WTC11 (cell line): ENCODE measurements at regions not wholly inside any gene's neighbourhood (a gene's known extent, or its start where the extent isn't known, plus 50 kb on each side); places are given as distances from the start of the nearest gene placed in this dataset.

Experiments used
- ATAC-seq: fragments of 200-7000 bp; cut with Tn5 transposase; 2 replicates; pipeline ENCODE4 v1.10.0; 2021; ENCODE audit warnings: mild to moderate bottlenecking, moderate library complexity
- CTCF ChIA-PET: fragments of 300-600 bp; sonication (Branson Sonifier 250); formaldehyde crosslinking; loops from one replicate; lab custom pipeline; 2021; ENCODE audit warnings: antibody characterized with exemption; lab: Charles Lee
- POLR2A ChIA-PET: fragments of 350-600 bp; sonication (Branson Sonifier 250); formaldehyde crosslinking; loops from one replicate; lab custom pipeline; 2021; ENCODE audit warnings: antibody characterized with exemption; lab: Charles Lee
- DNase-seq: peaks from one replicate; pipeline ENCODE4 v3.0.0; 2021; ENCODE audit warnings: low spot score
- H3K27ac Mint-ChIP-seq: 2 replicates; pipeline ENCODE4 v1.8.0; 2021; ENCODE audit warnings: mixed read lengths
- H3K27me3 Mint-ChIP-seq: 2 replicates; pipeline ENCODE4 v1.8.0; 2021; ENCODE audit warnings: low read depth, mild to moderate bottlenecking, moderate library complexity, mixed read lengths
- H3K36me3 Mint-ChIP-seq: 2 replicates; pipeline ENCODE4 v1.8.0; 2021; ENCODE audit warnings: mixed read lengths
- H3K4me1 Mint-ChIP-seq: 2 replicates; pipeline ENCODE4 v1.8.0; 2022; ENCODE audit warnings: mixed read lengths
- H3K4me3 Mint-ChIP-seq: 2 replicates; pipeline ENCODE4 v1.8.0; 2021; ENCODE audit warnings: mild to moderate bottlenecking, moderate library complexity, mixed read lengths
- H3K9me3 Mint-ChIP-seq: 2 replicates; pipeline ENCODE4 v1.8.0; 2021; ENCODE audit warnings: mixed read lengths
- AFF4 ChIP-seq: sonication (generic); formaldehyde crosslinking; IDR thresholded peaks from 2 replicates; pipeline ENCODE4 v1.8.1; 2023; ENCODE audit warnings: mild to moderate bottlenecking, missing genetic modification reagents, borderline replicate concordance
- CDX4 ChIP-seq: fragments of 250-450 bp; sonication (Bioruptor Pico); IDR thresholded peaks from 2 replicates; pipeline ENCODE4 v1.9.0; 2021; ENCODE audit warnings: moderate library complexity, mild to moderate bottlenecking, inconsistent platforms, borderline replicate concordance
- CTCF ChIP-seq: fragments of 200-600 bp; IDR thresholded peaks from 2 replicates; pipeline ENCODE4 v1.8.0; 2022; ENCODE audit warnings: antibody characterized with exemption
- E2F1 ChIP-seq: sonication (generic); formaldehyde crosslinking; IDR thresholded peaks from 2 replicates; pipeline ENCODE4 v1.8.0; 2022; ENCODE audit warnings: mild to moderate bottlenecking, missing genetic modification reagents
- ELF4 ChIP-seq: sonication (generic); formaldehyde crosslinking; IDR thresholded peaks from 2 replicates; pipeline ENCODE4 v1.8.1; 2022; ENCODE audit warnings: low read depth, mild to moderate bottlenecking, moderate library complexity, missing genetic modification reagents
- ESRRA ChIP-seq: sonication (generic); formaldehyde crosslinking; IDR thresholded peaks from 2 replicates; pipeline ENCODE4 v1.8.1; 2022; ENCODE audit warnings: mild to moderate bottlenecking, missing genetic modification reagents, borderline replicate concordance
- ETV6 ChIP-seq: sonication (generic); formaldehyde crosslinking; IDR thresholded peaks from 2 replicates; pipeline ENCODE4 v1.8.1; 2022; ENCODE audit warnings: mild to moderate bottlenecking, missing genetic modification reagents
- FOXP4 ChIP-seq: sonication (generic); formaldehyde crosslinking; IDR thresholded peaks from 2 replicates; pipeline ENCODE4 v1.8.0; 2022; ENCODE audit warnings: mild to moderate bottlenecking, missing genetic modification reagents
- GTF2I ChIP-seq: fragments of 250-450 bp; sonication (Bioruptor Pico); conservative IDR thresholded peaks from 2 replicates; pipeline ENCODE4 v1.4.0; 2021; ENCODE audit warnings: mild to moderate bottlenecking
- HMGXB4 ChIP-seq: sonication (generic); formaldehyde crosslinking; IDR thresholded peaks from 2 replicates; pipeline ENCODE4 v1.8.1; 2023; ENCODE audit warnings: mild to moderate bottlenecking, moderate library complexity, missing genetic modification reagents
- IRF2 ChIP-seq: sonication (generic); formaldehyde crosslinking; IDR thresholded peaks from 2 replicates; pipeline ENCODE4 v1.8.0; 2022; ENCODE audit warnings: low read depth, missing genetic modification reagents, borderline replicate concordance
- MLX ChIP-seq: sonication (generic); formaldehyde crosslinking; IDR thresholded peaks from 2 replicates; pipeline ENCODE4 v1.8.1; 2023; ENCODE audit warnings: mild to moderate bottlenecking, missing genetic modification reagents, moderate library complexity
- NFATC4 ChIP-seq: fragments of 250-450 bp; sonication (Bioruptor Pico); IDR thresholded peaks from 2 replicates; pipeline ENCODE4 v1.9.0; 2021; ENCODE audit warnings: mild to moderate bottlenecking
- NR2C2 ChIP-seq: sonication (generic); formaldehyde crosslinking; IDR thresholded peaks from 2 replicates; pipeline ENCODE4 v1.8.0; 2022; ENCODE audit warnings: mild to moderate bottlenecking, missing genetic modification reagents
- NR3C1 ChIP-seq: sonication (generic); formaldehyde crosslinking; conservative IDR thresholded peaks from 2 replicates; pipeline ENCODE4 v1.8.1; 2023; ENCODE audit warnings: low read depth, mild to moderate bottlenecking, missing genetic modification reagents
- PREB ChIP-seq: sonication (generic); formaldehyde crosslinking; IDR thresholded peaks from 2 replicates; pipeline ENCODE4 v1.8.1; 2022; ENCODE audit warnings: mild to moderate bottlenecking, missing genetic modification reagents, moderate library complexity, borderline replicate concordance
- TP53 ChIP-seq: sonication (generic); formaldehyde crosslinking; IDR thresholded peaks from 2 replicates; pipeline ENCODE4 v1.8.1; 2023; ENCODE audit warnings: mild to moderate bottlenecking, missing genetic modification reagents
- ZNF219 ChIP-seq: sonication (generic); formaldehyde crosslinking; IDR thresholded peaks from 2 replicates; pipeline ENCODE4 v1.8.0; 2023; ENCODE audit warnings: missing genetic modification reagents, mild to moderate bottlenecking, borderline replicate concordance
- ZNF263 ChIP-seq: sonication (generic); formaldehyde crosslinking; IDR thresholded peaks from 2 replicates; pipeline ENCODE4 v1.8.1; 2022; ENCODE audit warnings: low read depth, mild to moderate bottlenecking, moderate library complexity, missing genetic modification reagents

GRCh38 chr2:11100130-11100529 lies 55.1 kb upstream of the SLC66A3 start:
- no peak for TF ChIP-seq ETV6 (CRISPR knock-in tag)
- TF ChIP-seq CDX4: no peak
- TF ChIP-seq NR3C1: no peak
- no peak for TF ChIP-seq HMGXB4
- TF ChIP-seq PREB (CRISPR knock-in tag): no peak
- TF ChIP-seq NR2C2: no peak
- TF ChIP-seq ZNF263 (CRISPR knock-in tag): no peak
- no peak for TF ChIP-seq MLX
- TF ChIP-seq CTCF: no peak
- TF ChIP-seq ZNF219 (CRISPR knock-in tag): no peak
- no peak for TF ChIP-seq E2F1 (CRISPR knock-in tag)
- TF ChIP-seq FOXP4: no peak
- no peak for TF ChIP-seq GTF2I (CRISPR knock-in tag)
- TF ChIP-seq TP53 (CRISPR knock-in tag): no peak
- no peak for TF ChIP-seq IRF2 (CRISPR knock-in tag)
- TF ChIP-seq ESRRA: no peak

GRCh38 chr2:11100976-11101375 lies 54.3 kb upstream of the SLC66A3 start:
- no peaks in the 10 kb centered on the region; the same call in 1 of the 2 replicates for H3K9me3 Mint-ChIP-seq
- H3K4me1 Mint-ChIP-seq: no peaks in the 10 kb centered on the region
- H3K27me3 Mint-ChIP-seq: no peaks in the 10 kb centered on the region
- ATAC-seq: no peak
- POLR2A ChIA-PET: no interaction called here
- no peak for TF ChIP-seq AFF4 (CRISPR knock-in tag)
- no peak for TF ChIP-seq ZNF219 (CRISPR knock-in tag)
- TF ChIP-seq NFATC4 (CRISPR knock-in tag): no peak
- TF ChIP-seq ELF4 (CRISPR knock-in tag): no peak
- no peak for TF ChIP-seq CDX4
- H3K4me3 Mint-ChIP-seq: no peak overlapping the region
- no peak overlapping the region for H3K27ac Mint-ChIP-seq
- H3K36me3 Mint-ChIP-seq: no peaks in the 10 kb centered on the region
- CTCF ChIA-PET: no interaction called here
- DNase-seq: no peak

More at GRCh38 chr2:11100130-11100529, 55.1 kb upstream of the SLC66A3 start:
- no peaks in the 10 kb centered on the region for H3K4me1 Mint-ChIP-seq
- ChIA-PET CTCF (no interaction called here), POLR2A (no interaction called here)
- no peaks in the 10 kb centered on the region for H3K36me3 Mint-ChIP-seq
- H3K27me3 Mint-ChIP-seq: no peaks in the 10 kb centered on the region
- ATAC-seq (no peak), DNase-seq (no peak)
- H3K4me3 Mint-ChIP-seq: no peak overlapping the region
- no peaks in the 10 kb centered on the region; the same call in 1 of the 2 replicates for H3K9me3 Mint-ChIP-seq
- no peak overlapping the region for H3K27ac Mint-ChIP-seq
